GM12891 (cell line): ENCODE measurements at regions not wholly inside any gene's neighbourhood (a gene's known extent, or its start where the extent isn't known, plus 50 kb on each side); places are given as distances from the start of the nearest gene placed in this dataset.

Experiments used
- PAX5 ChIP-seq: IDR thresholded peaks from 2 replicates; pipeline ENCODE4 v1.6.1; 2011; ENCODE audit warnings: low read length, moderate library complexity, mild to moderate bottlenecking; ENCODE audit not compliant: insufficient read depth, severe bottlenecking
- POLR2A ChIP-seq: IDR thresholded peaks from 2 replicates; pipeline ENCODE4 v1.6.1; 2011; ENCODE audit warnings: low read depth, low read length, control low read depth
- POLR2AphosphoS5 ChIP-seq: IDR thresholded peaks from 2 replicates; pipeline ENCODE4 v1.6.1; 2011; ENCODE audit warnings: low read depth, low read length, control low read depth
- TAF1 ChIP-seq: IDR thresholded peaks from 2 replicates; pipeline ENCODE4 v1.6.1; 2011; ENCODE audit warnings: low read depth, low read length, control low read depth

GRCh38 chr7:16353226-16353625 is 68.1 kb downstream of the CRPPA start:
- TF ChIP-seq POLR2A (no peak), POLR2AphosphoS5 (no peak), TAF1 (no peak), PAX5 (no peak)
